ENCODE measurements at regions not wholly inside any gene's neighbourhood (a gene's known extent, or its start where the extent isn't known, plus 50 kb on each side); places are given as distances from the start of the nearest gene placed in this dataset.
A peak's percentile ranks its signal among the peaks of the same experiment; 100 is the strongest.

- no peak for DNase-seq (ENCODE audit: low read depth)
- no peak for TF ChIP-seq CTCF (IDR thresholded peaks at IDR 0.05; ENCODE audit: insufficient read depth, low read depth, low read length, missing control alignments)
- H3K4me3 ChIP-seq (ENCODE audit: low read length), result no peak overlapping the region
Measured at GRCh38 chr1:166716620-166717019, 122.7 kb upstream of the POGK start.

GRCh38 chr1:166721145-166721544 lies 118.1 kb upstream of the POGK start:
- TF ChIP-seq CTCF (IDR thresholded peaks at IDR 0.05; ENCODE audit: insufficient read depth, low read depth, low read length, missing control alignments), result no peak
- no peak for DNase-seq (ENCODE audit: low read depth)
- H3K4me3 ChIP-seq (ENCODE audit: low read length), result no peak overlapping the region

- H3K4me3 ChIP-seq (ENCODE audit: low read length), result no peak overlapping the region
- peak; percentile 78 for DNase-seq (ENCODE audit: low read depth)
- TF ChIP-seq CTCF (IDR thresholded peaks at IDR 0.05; ENCODE audit: insufficient read depth, low read depth, low read length, missing control alignments), result no peak
Measured at GRCh38 chr1:166730299-166730888, 108.9 kb upstream of the POGK start.

GRCh38 chr1:166738140-166738539 lies 101.1 kb upstream of the POGK start:
- H3K4me3 ChIP-seq (ENCODE audit: low read length), result no peak overlapping the region
- DNase-seq (ENCODE audit: low read depth), result no peak
- no peak for TF ChIP-seq CTCF (IDR thresholded peaks at IDR 0.05; ENCODE audit: insufficient read depth, low read depth, low read length, missing control alignments)

- DNase-seq (ENCODE audit: low read depth), result no peak
- no peak for TF ChIP-seq CTCF (IDR thresholded peaks at IDR 0.05; ENCODE audit: insufficient read depth, low read depth, low read length, missing control alignments)
- H3K4me3 ChIP-seq (ENCODE audit: low read length), result no peak overlapping the region
Measured at GRCh38 chr1:166738873-166739272, 100.4 kb upstream of the POGK start.

- no peak for TF ChIP-seq CTCF (IDR thresholded peaks at IDR 0.05; ENCODE audit: insufficient read depth, low read depth, low read length, missing control alignments)
- no peak for DNase-seq (ENCODE audit: low read depth)
- no peak overlapping the region for H3K4me3 ChIP-seq (ENCODE audit: low read length)
Measured at GRCh38 chr1:166740668-166741276, 98.5 kb upstream of the POGK start.

GRCh38 chr1:166763318-166763717 lies 76.0 kb upstream of the POGK start:
- no peak for DNase-seq (ENCODE audit: low read depth)
- TF ChIP-seq CTCF (IDR thresholded peaks at IDR 0.05; ENCODE audit: insufficient read depth, low read depth, low read length, missing control alignments), result no peak

More at GRCh38 chr1:166763318-166763717, 76.0 kb upstream of the POGK start:
- H3K4me3 ChIP-seq (ENCODE audit: low read length), result no peak overlapping the region

All from epithelial cell of esophagus (primary cell).